GM10248 (cell line): ENCODE measurements at regions not wholly inside any gene's neighbourhood (a gene's known extent, or its start where the extent isn't known, plus 50 kb on each side); places are given as distances from the start of the nearest gene placed in this dataset.

Experiments used
- CTCF ChIA-PET: fragments of 300-600 bp; sonication (Branson Sonifier 250); formaldehyde crosslinking; extraction: SDS; loops from one replicate; lab custom pipeline; 2021; ENCODE audit warnings: antibody characterized with exemption; lab: Yijun Ruan, JAX
- POLR2A ChIA-PET: fragments of 350-650 bp; sonication (Branson Sonifier 250); formaldehyde crosslinking; extraction: SDS; loops from one replicate; lab custom pipeline; 2020; ENCODE audit warnings: antibody characterized with exemption; lab: Yijun Ruan, JAX
- DNase-seq: peaks from one replicate; pipeline ENCODE4 v3.0.0; 2012; ENCODE audit errors: extremely low spot score
- CTCF ChIP-seq: IDR thresholded peaks from 2 replicates; pipeline ENCODE4 v1.5.1; 2012; ENCODE audit warnings: mild to moderate bottlenecking, low read depth; ENCODE audit errors: extremely low read depth, missing control alignments, control extremely low read depth

GRCh38 chr4:167383291-167383690 lies 149.0 kb upstream of the SPOCK3 start:
- DNase-seq, result no peak
- ChIA-PET POLR2A (no interaction called here), CTCF (no interaction called here)
- no peak for TF ChIP-seq CTCF

- POLR2A ChIA-PET, result no interaction called here
- CTCF ChIA-PET, result no interaction called here
- no peak for DNase-seq
- no peak for TF ChIP-seq CTCF
Observed at GRCh38 chr4:167397586-167397985, 163.3 kb upstream of the SPOCK3 start.

- TF ChIP-seq CTCF, result no peak
- CTCF ChIA-PET, result interaction anchor here (1.1 kb wide), 1 partner anchor 20 kb away, joined by 3 read pairs; no protein-coding TSS in a partner anchor
- no peak for DNase-seq
- POLR2A ChIA-PET, result no interaction called here
Observed at GRCh38 chr4:167399201-167399600, 164.9 kb upstream of the SPOCK3 start.

- DNase-seq, result no peak
- TF ChIP-seq CTCF, result no peak
- POLR2A ChIA-PET, result no interaction called here
Observed at GRCh38 chr4:167406181-167406580, 171.9 kb upstream of the SPOCK3 start.

GRCh38 chr4:167415461-167415860 lies 181.2 kb upstream of the SPOCK3 start:
- ChIA-PET CTCF (interaction anchor here (1.0 kb wide), 1 partner anchor 8 kb away, joined by 3 read pairs; no protein-coding TSS in a partner anchor), POLR2A (no interaction called here)
- no peak for TF ChIP-seq CTCF
- DNase-seq, result no peak

More at GRCh38 chr4:167406181-167406580, 171.9 kb upstream of the SPOCK3 start:
- CTCF ChIA-PET, result no interaction called here

- no peak for TF ChIP-seq CTCF
- CTCF ChIA-PET, result interaction anchor here (0.6 to 1.8 kb wide), 3 partner anchors 10 to 32 kb away, joined by 3 read pairs; no protein-coding TSS in a partner anchor
Observed at GRCh38 chr4:167419468-167420140, 185.3 kb upstream of the SPOCK3 start.

More at GRCh38 chr4:167419468-167420140, 185.3 kb upstream of the SPOCK3 start:
- DNase-seq, result no peak
- POLR2A ChIA-PET, result no interaction called here
